SK-N-SH (cell line): ENCODE measurements at regions not wholly inside any gene's neighbourhood (a gene's known extent, or its start where the extent isn't known, plus 50 kb on each side); places are given as distances from the start of the nearest gene placed in this dataset.

Source experiments
- CTCF ChIA-PET: fragments of 300-600, 350-600 bp; formaldehyde crosslinking; extraction: SDS; loops from one replicate; lab custom pipeline; 2021; lab: Yijun Ruan, JAX
- POLR2A ChIA-PET: fragments of 350-600 bp; sonication (Branson Sonifier 250); formaldehyde crosslinking; extraction: SDS; loops from one replicate; lab custom pipeline; 2020; ENCODE audit warnings: antibody characterized with exemption, inconsistent platforms; lab: Yijun Ruan, JAX
- DNase-seq: peaks from one replicate; pipeline ENCODE4 v3.0.0; 2012
- H2AFZ ChIP-seq: fragments of 200-600 bp; sonication (generic); 2 replicates; pipeline ENCODE4 v1.8.1; 2016; ENCODE audit warnings: antibody characterized with exemption, mild to moderate bottlenecking, low read depth
- H3F3A ChIP-seq: fragments of 200-600 bp; sonication (generic); replicated peaks from 2 replicates; pipeline ENCODE3; 2016; ENCODE audit warnings: antibody characterized with exemption, mild to moderate bottlenecking; ENCODE audit not compliant: insufficient read depth
- H3K27ac ChIP-seq, 2 experiments: fragments of 200-500 bp in 1 of 2; fragments of 200-600 bp in 1 of 2; sonication (Bioruptor generic) in 1 of 2; sonication (generic), shearing (Covaris generic) in 1 of 2; 2 replicates each; pipeline versions ENCODE4 v1.5.1 to v1.6.1; 2014 to 2016; ENCODE audit warnings: low read depth in 2 of 2, inconsistent platforms in 1 of 2, low read length in 1 of 2, mild to moderate bottlenecking in 1 of 2, mixed read lengths in 1 of 2
- H3K27me3 ChIP-seq: fragments of 200-600 bp; sonication (generic), shearing (Covaris generic); 2 replicates; pipeline ENCODE4 v1.6.1; 2016; ENCODE audit warnings: mixed run types; ENCODE audit not compliant: insufficient read depth
- H3K36me3 ChIP-seq, 2 experiments: fragments of 200-500 bp in 1 of 2; fragments of 200-600 bp in 1 of 2; sonication (Bioruptor generic) in 1 of 2; sonication (generic) in 1 of 2; replicated peaks in 1 of 2; 2 replicates each; pipeline versions ENCODE3 to v1.5.1; 2014 to 2016; ENCODE audit warnings: low read length in 1 of 2, mild to moderate bottlenecking in 1 of 2; ENCODE audit not compliant: insufficient read depth in 2 of 2, control insufficient read depth in 1 of 2
- H3K4me1 ChIP-seq, 2 experiments: fragments of 200-500 bp in 1 of 2; fragments of 200-600 bp in 1 of 2; sonication (Bioruptor generic) in 1 of 2; sonication (generic), shearing (Covaris generic) in 1 of 2; 2 replicates each; pipeline versions ENCODE4 v1.5.1 to v1.6.1; 2014 to 2016; ENCODE audit warnings: low read depth in 1 of 2, low read length in 1 of 2, mixed run types in 1 of 2; ENCODE audit not compliant: insufficient read depth in 2 of 2, control insufficient read depth in 1 of 2
- H3K4me2 ChIP-seq: fragments of 200-600 bp; sonication (generic), shearing (Covaris generic); 2 replicates; pipeline ENCODE4 v1.6.1; 2017; ENCODE audit warnings: mixed run types
- H3K4me3 ChIP-seq, 2 experiments: fragments of 200-500 bp in 1 of 2; fragments of 200-600 bp in 1 of 2; sonication (Bioruptor generic) in 1 of 2; sonication (generic), shearing (Covaris generic) in 1 of 2; 2 replicates each; pipeline versions ENCODE4 v1.5.1 to v1.8.1; 2014 to 2016; ENCODE audit warnings: low read depth in 2 of 2, inconsistent platforms in 1 of 2, low read length in 1 of 2, mild to moderate bottlenecking in 1 of 2, mixed read lengths in 1 of 2, moderate library complexity in 1 of 2
- H3K79me2 ChIP-seq: fragments of 200-600 bp; sonication (generic); 2 replicates; pipeline ENCODE4 v1.8.1; 2017; ENCODE audit warnings: mild to moderate bottlenecking; ENCODE audit not compliant: insufficient read depth
- H3K9ac ChIP-seq: fragments of 200-600 bp; sonication (generic); 2 replicates; pipeline ENCODE4 v1.6.1; 2017; ENCODE audit warnings: mixed run types
- H3K9me2 ChIP-seq: fragments of 200-600 bp; sonication (generic); 2 replicates; pipeline ENCODE4 v1.6.1; 2017; ENCODE audit warnings: mixed run types
- H3K9me3 ChIP-seq: fragments of 200-600 bp; sonication (generic); 2 replicates; pipeline ENCODE4 v1.6.1; 2017; ENCODE audit warnings: mixed run types, mild to moderate bottlenecking, moderate library complexity
- H4K20me1 ChIP-seq: fragments of 200-600 bp; sonication (generic); 2 replicates; pipeline ENCODE4 v1.6.1; 2017; ENCODE audit warnings: mild to moderate bottlenecking, mixed run types; ENCODE audit not compliant: insufficient read depth
- GABPA ChIP-seq: IDR thresholded peaks from 2 replicates; pipeline ENCODE4 v1.4.0; 2012; ENCODE audit warnings: low read depth, mild to moderate bottlenecking
- NFIC ChIP-seq: IDR thresholded peaks from 2 replicates; pipeline ENCODE4 v1.4.0; 2012; ENCODE audit warnings: borderline replicate concordance
- POLR2AphosphoS5 ChIP-seq: IDR thresholded peaks from 2 replicates; pipeline ENCODE4 v1.6.1; 2012; ENCODE audit warnings: low read depth, low read length
- RCOR1 ChIP-seq: fragments of 150-350 bp; IDR thresholded peaks from 2 replicates; pipeline ENCODE4 v1.6.1; 2017; ENCODE audit warnings: antibody characterized with exemption, low read length
- RXRA ChIP-seq: IDR thresholded peaks from 2 replicates; pipeline ENCODE4 v1.4.0; 2012; ENCODE audit warnings: low read depth, mild to moderate bottlenecking, borderline replicate concordance
- SMC3 ChIP-seq: IDR thresholded peaks from 2 replicates; pipeline ENCODE4 v1.6.1; 2012; ENCODE audit warnings: low read depth, low read length, improper control_type of control experiment
- TAF1 ChIP-seq: IDR thresholded peaks from 2 replicates; pipeline ENCODE4 v1.6.1; 2012; ENCODE audit warnings: low read depth, mild to moderate bottlenecking, low read length, moderate library complexity, borderline replicate concordance
- WGBS: methylation state at CpG from one replicate; pipeline ENCODE4 v1.1.6; 2017; ENCODE audit warnings: low lambda C conversion rate; 5-methylcytosine and 5-hydroxymethylcytosine counted together
- TF ChIP-seq, protein P1 (sequence below): IDR thresholded peaks from 2 replicates; pipeline ENCODE4 v1.4.0; 2012; ENCODE audit warnings: low read depth, borderline replicate concordance
- TF ChIP-seq, protein P2 (sequence below): fragments of 150-350 bp; IDR thresholded peaks from 2 replicates; pipeline ENCODE4 v1.6.1; 2017; ENCODE audit warnings: antibody characterized with exemption, low read length, low read depth, borderline replicate concordance
- TF ChIP-seq, protein P3 (sequence below): fragments of 150-350 bp; IDR thresholded peaks from 2 replicates; pipeline ENCODE4 v1.6.1; 2016; ENCODE audit warnings: mild to moderate bottlenecking, low read depth, low read length
- TF ChIP-seq, protein P4 (sequence below): IDR thresholded peaks from 2 replicates; pipeline ENCODE4 v1.4.0; 2012; ENCODE audit warnings: low read depth, borderline replicate concordance
- TF ChIP-seq, protein P5 (sequence below): IDR thresholded peaks from 2 replicates; pipeline ENCODE4 v1.4.0; 2012; ENCODE audit warnings: low read depth

DNA sequence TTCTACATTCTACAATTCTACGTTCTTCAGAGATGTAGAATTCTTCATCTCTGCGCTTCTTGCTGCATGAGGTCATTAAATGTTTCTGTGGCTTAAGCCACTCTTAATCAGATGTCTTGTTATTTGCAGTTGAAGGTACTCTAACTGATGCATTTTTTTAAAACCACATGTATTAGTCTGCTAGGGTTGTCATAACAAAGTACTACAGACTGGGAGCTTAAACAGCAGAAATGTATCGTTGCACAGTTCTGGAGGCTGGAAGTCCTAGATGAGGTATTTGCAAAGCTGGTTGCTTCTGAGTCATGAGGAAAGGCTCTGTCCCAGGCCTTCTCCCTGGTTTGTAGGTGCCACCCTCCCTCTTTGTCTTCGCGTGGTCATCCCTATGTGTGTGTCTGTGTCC lies 176.3 kb upstream of the GLI2 start (continued):
- TF ChIP-seq, protein P1, sequence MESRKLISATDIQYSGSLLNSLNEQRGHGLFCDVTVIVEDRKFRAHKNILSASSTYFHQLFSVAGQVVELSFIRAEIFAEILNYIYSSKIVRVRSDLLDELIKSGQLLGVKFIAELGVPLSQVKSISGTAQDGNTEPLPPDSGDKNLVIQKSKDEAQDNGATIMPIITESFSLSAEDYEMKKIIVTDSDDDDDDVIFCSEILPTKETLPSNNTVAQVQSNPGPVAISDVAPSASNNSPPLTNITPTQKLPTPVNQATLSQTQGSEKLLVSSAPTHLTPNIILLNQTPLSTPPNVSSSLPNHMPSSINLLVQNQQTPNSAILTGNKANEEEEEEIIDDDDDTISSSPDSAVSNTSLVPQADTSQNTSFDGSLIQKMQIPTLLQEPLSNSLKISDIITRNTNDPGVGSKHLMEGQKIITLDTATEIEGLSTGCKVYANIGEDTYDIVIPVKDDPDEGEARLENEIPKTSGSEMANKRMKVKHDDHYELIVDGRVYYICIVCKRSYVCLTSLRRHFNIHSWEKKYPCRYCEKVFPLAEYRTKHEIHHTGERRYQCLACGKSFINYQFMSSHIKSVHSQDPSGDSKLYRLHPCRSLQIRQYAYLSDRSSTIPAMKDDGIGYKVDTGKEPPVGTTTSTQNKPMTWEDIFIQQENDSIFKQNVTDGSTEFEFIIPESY: no peak
- TF ChIP-seq POLR2AphosphoS5 (no peak), GABPA (no peak), RXRA (no peak), SMC3 (no peak)
- TF ChIP-seq, protein P2, sequence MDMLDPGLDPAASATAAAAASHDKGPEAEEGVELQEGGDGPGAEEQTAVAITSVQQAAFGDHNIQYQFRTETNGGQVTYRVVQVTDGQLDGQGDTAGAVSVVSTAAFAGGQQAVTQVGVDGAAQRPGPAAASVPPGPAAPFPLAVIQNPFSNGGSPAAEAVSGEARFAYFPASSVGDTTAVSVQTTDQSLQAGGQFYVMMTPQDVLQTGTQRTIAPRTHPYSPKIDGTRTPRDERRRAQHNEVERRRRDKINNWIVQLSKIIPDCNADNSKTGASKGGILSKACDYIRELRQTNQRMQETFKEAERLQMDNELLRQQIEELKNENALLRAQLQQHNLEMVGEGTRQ: no peak
- TF ChIP-seq, protein P3, sequence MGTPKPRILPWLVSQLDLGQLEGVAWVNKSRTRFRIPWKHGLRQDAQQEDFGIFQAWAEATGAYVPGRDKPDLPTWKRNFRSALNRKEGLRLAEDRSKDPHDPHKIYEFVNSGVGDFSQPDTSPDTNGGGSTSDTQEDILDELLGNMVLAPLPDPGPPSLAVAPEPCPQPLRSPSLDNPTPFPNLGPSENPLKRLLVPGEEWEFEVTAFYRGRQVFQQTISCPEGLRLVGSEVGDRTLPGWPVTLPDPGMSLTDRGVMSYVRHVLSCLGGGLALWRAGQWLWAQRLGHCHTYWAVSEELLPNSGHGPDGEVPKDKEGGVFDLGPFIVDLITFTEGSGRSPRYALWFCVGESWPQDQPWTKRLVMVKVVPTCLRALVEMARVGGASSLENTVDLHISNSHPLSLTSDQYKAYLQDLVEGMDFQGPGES: no peak

DNA sequence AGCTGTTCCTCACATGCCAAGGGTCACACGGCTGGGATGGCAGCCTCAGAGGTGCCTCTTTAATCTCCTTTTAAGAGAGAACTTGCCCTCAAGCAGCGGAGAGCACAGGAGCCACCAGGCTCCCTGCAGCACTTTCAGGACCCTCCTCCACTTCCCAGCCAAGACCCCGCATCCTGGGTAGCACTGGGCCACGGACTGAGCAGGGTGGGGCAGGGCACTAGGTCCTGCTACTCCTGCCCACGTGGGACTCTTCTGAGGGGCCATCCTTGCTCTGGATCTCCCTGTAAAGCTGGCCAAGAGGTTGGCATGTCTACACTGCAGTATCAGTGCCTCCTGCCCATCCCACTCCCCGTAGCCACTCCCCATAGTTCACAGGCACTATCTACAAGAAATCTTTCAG lies 175.3 kb upstream of the GLI2 start:
- no peak for DNase-seq
- TF ChIP-seq, protein P3: no peak
- TF ChIP-seq, protein P4, sequence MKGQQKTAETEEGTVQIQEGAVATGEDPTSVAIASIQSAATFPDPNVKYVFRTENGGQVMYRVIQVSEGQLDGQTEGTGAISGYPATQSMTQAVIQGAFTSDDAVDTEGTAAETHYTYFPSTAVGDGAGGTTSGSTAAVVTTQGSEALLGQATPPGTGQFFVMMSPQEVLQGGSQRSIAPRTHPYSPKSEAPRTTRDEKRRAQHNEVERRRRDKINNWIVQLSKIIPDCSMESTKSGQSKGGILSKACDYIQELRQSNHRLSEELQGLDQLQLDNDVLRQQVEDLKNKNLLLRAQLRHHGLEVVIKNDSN: no peak
- TF ChIP-seq, protein P5, sequence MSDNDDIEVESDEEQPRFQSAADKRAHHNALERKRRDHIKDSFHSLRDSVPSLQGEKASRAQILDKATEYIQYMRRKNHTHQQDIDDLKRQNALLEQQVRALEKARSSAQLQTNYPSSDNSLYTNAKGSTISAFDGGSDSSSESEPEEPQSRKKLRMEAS: no peak
- TF ChIP-seq TAF1 (no peak), NFIC (no peak), RCOR1 (no peak)
- ChIA-PET POLR2A (no interaction called here), CTCF (no interaction called here)
- peak overlapping the region; percentile 19; the same call in 1 of the 2 replicates for H3K4me2 ChIP-seq
- no peak overlapping the region for H3K4me3 ChIP-seq
- H3K9ac ChIP-seq: no peak overlapping the region
- 80% methylated on average over 1 of the region's 6 CpGs for WGBS
- H3K27ac ChIP-seq: peak overlapping the region in 1 of 2 experiments; percentile 84; a peak in 1 of 4 replicates
- no peaks in the 10 kb centered on the region for H4K20me1 ChIP-seq
- no peaks in the 10 kb centered on the region for H3K9me2 ChIP-seq
- H3F3A ChIP-seq: peaks cover 16% of the 10 kb centered on the region
- no peaks in the 10 kb centered on the region for H3K27me3 ChIP-seq
- H3K36me3 ChIP-seq: no peaks in the 10 kb centered on the region
- H3K79me2 ChIP-seq: no peaks in the 10 kb centered on the region
- H2AFZ ChIP-seq: no peak overlapping the region
- H3K9me3 ChIP-seq: no peaks in the 10 kb centered on the region
- H3K4me1 ChIP-seq: peaks cover 0 to 13% of the 10 kb centered on the region in 2 experiments; a peak in 3 of 4 replicates
